ENCODE measurements at regions not wholly inside any gene's neighbourhood (a gene's known extent, or its start where the extent isn't known, plus 50 kb on each side); places are given as distances from the start of the nearest gene placed in this dataset.

- DNase-seq = no peak
These were observed 351.2 kb downstream of the CDH2 start for GRCh38 chr18:27825689-27826088.

GRCh38 chr18:27824841-27825681 is 351.9 kb downstream of the CDH2 start:
- no peak for DNase-seq

GRCh38 chr18:27824275-27824674 is 352.7 kb downstream of the CDH2 start:
- DNase-seq = no peak

- DNase-seq = no peak
These were observed 353.9 kb downstream of the CDH2 start for GRCh38 chr18:27823053-27823452.

GRCh38 chr18:27808683-27809082 is 368.2 kb downstream of the CDH2 start:
- no peak for DNase-seq

GRCh38 chr18:27803957-27804356 is 373.0 kb downstream of the CDH2 start:
- DNase-seq = no peak

GRCh38 chr18:27797484-27797883 is 379.4 kb downstream of the CDH2 start:
- DNase-seq = no peak

GRCh38 chr18:27794181-27794926 is 382.6 kb downstream of the CDH2 start:
- no peak for DNase-seq

- no peak for DNase-seq
These were observed 383.7 kb downstream of the CDH2 start for GRCh38 chr18:27793013-27793785.

- no peak for DNase-seq
These were observed 387.5 kb downstream of the CDH2 start for GRCh38 chr18:27789406-27789805.

GRCh38 chr18:27787547-27787946 is 389.4 kb downstream of the CDH2 start:
- no peak for DNase-seq

- no peak for DNase-seq
These were observed 391.0 kb downstream of the CDH2 start for GRCh38 chr18:27785815-27786471.

GRCh38 chr18:27780061-27780745 is 396.7 kb downstream of the CDH2 start:
- no peak for DNase-seq

- no peak for DNase-seq
These were observed 398.0 kb downstream of the CDH2 start for GRCh38 chr18:27778925-27779324.

- no peak for DNase-seq
These were observed 398.5 kb downstream of the CDH2 start for GRCh38 chr18:27778441-27778840.

GRCh38 chr18:27772081-27772480 is 404.8 kb downstream of the CDH2 start:
- no peak for DNase-seq

- DNase-seq = no peak
These were observed 405.4 kb downstream of the CDH2 start for GRCh38 chr18:27771571-27771970.

GRCh38 chr18:27769152-27769551 is 407.8 kb downstream of the CDH2 start:
- DNase-seq = no peak

GRCh38 chr18:27763936-27764335 is 413.0 kb downstream of the CDH2 start:
- DNase-seq = no peak

- DNase-seq = no peak
These were observed 413.6 kb downstream of the CDH2 start for GRCh38 chr18:27763341-27763740.

GRCh38 chr18:27762054-27762453 is 414.9 kb downstream of the CDH2 start:
- no peak for DNase-seq

- no peak for DNase-seq
These were observed 424.0 kb downstream of the CDH2 start for GRCh38 chr18:27752944-27753343.
